ENCODE measurements at regions not wholly inside any gene's neighbourhood (a gene's known extent, or its start where the extent isn't known, plus 50 kb on each side); places are given as distances from the start of the nearest gene placed in this dataset.

- no peak for TF ChIP-seq POLR2A (IDR thresholded peaks at IDR 0.05; ENCODE audit: low read depth, low read length)
- TF ChIP-seq POLR2AphosphoS5 (IDR thresholded peaks at IDR 0.05; ENCODE audit: low read depth, low read length) = no peak
Observed at GRCh38 chr1:95382000-95382786, 148.2 kb downstream of the RWDD3 start.

Data from GM12892 (cell line).